ENCODE measurements at regions not wholly inside any gene's neighbourhood (a gene's known extent, or its start where the extent isn't known, plus 50 kb on each side); places are given as distances from the start of the nearest gene placed in this dataset.

- TF ChIP-seq CTCF (IDR thresholded peaks at IDR 0.05) (no peak), POLR2A (IDR thresholded peaks at IDR 0.05) (no peak)
- 64% methylated on average over 1 of the region's 1 CpG for WGBS (ENCODE audit: insufficient coverage, low coverage, low lambda C conversion rate, missing lambda C conversion rate)
- Histone ChIP-seq H3K36me3 (no peaks in the 10 kb centered on the region), H3K27me3 (no peaks in the 10 kb centered on the region), H3K27ac (no peak overlapping the region), H3K9me3 (peaks cover 0 to 4% (median 0%) of the 10 kb centered on the region in 4 donors), H3K4me1 (no peaks in the 10 kb centered on the region), H3K4me3 (no peak overlapping the region)
- intact Hi-C loops (cut with DNase I): no loop called here
- DNase-seq: no peak
- ATAC-seq: no peak
Observed at GRCh38 chr5:100161868-100162267, 373.3 kb upstream of the FAM174A start.

- H3K27ac ChIP-seq: no peak overlapping the region
Observed at GRCh38 chr5:100157066-100157465, 378.1 kb upstream of the FAM174A start.

GRCh38 chr5:100148239-100148638 lies 386.9 kb upstream of the FAM174A start:
- no peak for DNase-seq
- Histone ChIP-seq H3K27me3 (no peaks in the 10 kb centered on the region), H3K36me3 (no peaks in the 10 kb centered on the region), H3K27ac (no peak overlapping the region), H3K4me3 (no peak overlapping the region), H3K4me1 (no peaks in the 10 kb centered on the region), H3K9me3 (no peaks in the 10 kb centered on the region)
- 45% methylated on average over 3 of the region's 3 CpGs for WGBS (ENCODE audit: insufficient coverage, low coverage, low lambda C conversion rate, missing lambda C conversion rate)
- intact Hi-C loops (cut with DNase I): no loop called here
- no peak for ATAC-seq
- no peak for TF ChIP-seq CTCF (IDR thresholded peaks at IDR 0.05)
- TF ChIP-seq POLR2A (IDR thresholded peaks at IDR 0.05): no peak

More at GRCh38 chr5:100157066-100157465, 378.1 kb upstream of the FAM174A start:
- TF ChIP-seq CTCF (IDR thresholded peaks at IDR 0.05) (no peak), POLR2A (IDR thresholded peaks at IDR 0.05) (no peak)
- WGBS (ENCODE audit: insufficient coverage, low coverage, low lambda C conversion rate, missing lambda C conversion rate): 47% methylated on average over 1 of the region's 1 CpG
- Histone ChIP-seq H3K27me3 (no peaks in the 10 kb centered on the region), H3K4me3 (no peak overlapping the region), H3K36me3 (no peaks in the 10 kb centered on the region), H3K9me3 (peaks cover 0 to 4% (median 0%) of the 10 kb centered on the region in 4 donors), H3K4me1 (no peaks in the 10 kb centered on the region)
- no peak for ATAC-seq
- no peak for DNase-seq
- intact Hi-C loops (cut with DNase I): no loop called here

- H3K27ac ChIP-seq: no peak overlapping the region
- H3K9me3 ChIP-seq: no peaks in the 10 kb centered on the region
- intact Hi-C loops (cut with DNase I): no loop called here
- ATAC-seq: no peak
- no peak for DNase-seq
- no peaks in the 10 kb centered on the region for H3K4me1 ChIP-seq
- H3K36me3 ChIP-seq: no peaks in the 10 kb centered on the region
- TF ChIP-seq POLR2A (IDR thresholded peaks at IDR 0.05): no peak
- TF ChIP-seq CTCF (IDR thresholded peaks at IDR 0.05): no peak
- H3K27me3 ChIP-seq: no peaks in the 10 kb centered on the region
- no peak overlapping the region for H3K4me3 ChIP-seq
Observed at GRCh38 chr5:100142607-100143006, 392.6 kb upstream of the FAM174A start.

- H3K36me3 ChIP-seq: no peaks in the 10 kb centered on the region
- intact Hi-C loops (cut with DNase I): no loop called here
- TF ChIP-seq CTCF (IDR thresholded peaks at IDR 0.05): no peak
- no peak for TF ChIP-seq POLR2A (IDR thresholded peaks at IDR 0.05)
- no peaks in the 10 kb centered on the region for H3K9me3 ChIP-seq
- no peaks in the 10 kb centered on the region for H3K27me3 ChIP-seq
- no peak for ATAC-seq
- no peaks in the 10 kb centered on the region for H3K4me1 ChIP-seq
- no peak overlapping the region for H3K4me3 ChIP-seq
- no peak overlapping the region for H3K27ac ChIP-seq
- 50% methylated on average over 1 of the region's 1 CpG for WGBS (ENCODE audit: insufficient coverage, low coverage, low lambda C conversion rate, missing lambda C conversion rate)
- no peak for DNase-seq
Observed at GRCh38 chr5:100131161-100131560, 404.0 kb upstream of the FAM174A start.
